Stimulated activated CD8-positive, alpha-beta memory T cell treated with anti-CD3 and anti-CD28 coated beads, Interleukin-15, amount 100 ng/mL, for 4 hours (primary cell): ENCODE measurements at regions not wholly inside any gene's neighbourhood (a gene's known extent, or its start where the extent isn't known, plus 50 kb on each side); places are given as distances from the start of the nearest gene placed in this dataset.
"Not testable (repeated sequence)": the region's sequence is repeated elsewhere in the genome, so short reads cannot be mapped to it uniquely, and the experiment has no call there.

ENCODE experiments used
- DNase-seq, 2 donors: peaks; one replicate each; pipeline ENCODE4 v3.0.0-alpha.2; 2020; ENCODE audit warnings: low read depth in 2 of 2

- DNase-seq: no peak
These were observed 134.6 kb upstream of the BOD1L1 start for GRCh38 chr4:13762130-13762529.

DNA sequence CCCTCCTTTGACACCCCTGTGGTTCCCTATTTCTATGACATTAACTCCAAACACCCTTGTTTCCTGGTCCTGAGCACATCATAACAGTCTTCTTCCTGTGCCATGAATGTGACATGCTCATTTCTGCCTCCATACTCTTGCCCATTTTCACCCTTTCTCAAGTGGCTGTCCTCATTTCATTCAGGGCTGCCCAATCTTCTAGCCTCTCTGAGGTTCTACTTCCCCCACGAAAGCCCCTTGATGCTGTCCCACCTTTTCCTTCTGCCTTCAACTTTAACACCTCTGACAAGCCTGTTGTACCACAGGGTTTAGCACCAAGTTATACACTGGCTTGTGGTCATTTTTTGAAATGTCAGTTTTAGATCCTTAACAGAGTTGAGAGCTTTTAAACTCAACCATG, 136.2 kb upstream of the BOD1L1 start:
- DNase-seq: no peak

DNA sequence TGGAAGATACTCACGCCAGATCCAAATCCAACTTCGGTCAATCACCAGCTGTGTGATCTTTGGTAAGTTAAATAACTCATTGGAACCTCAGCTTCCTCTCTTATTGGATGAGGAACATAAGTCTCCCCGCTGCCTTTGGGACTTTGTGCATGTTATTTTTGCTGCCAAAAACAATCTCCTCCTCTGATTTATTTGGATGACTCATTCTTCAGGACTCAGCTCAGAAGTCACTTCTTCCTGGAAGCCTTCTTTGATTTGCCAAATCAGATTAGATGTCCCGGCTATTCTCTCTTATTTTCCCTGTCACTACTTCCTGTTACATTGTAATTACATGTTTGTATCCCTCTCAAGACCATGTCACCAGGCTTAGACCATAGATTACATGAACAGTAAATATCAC, 138.0 kb upstream of the BOD1L1 start:
- no peak for DNase-seq

DNA sequence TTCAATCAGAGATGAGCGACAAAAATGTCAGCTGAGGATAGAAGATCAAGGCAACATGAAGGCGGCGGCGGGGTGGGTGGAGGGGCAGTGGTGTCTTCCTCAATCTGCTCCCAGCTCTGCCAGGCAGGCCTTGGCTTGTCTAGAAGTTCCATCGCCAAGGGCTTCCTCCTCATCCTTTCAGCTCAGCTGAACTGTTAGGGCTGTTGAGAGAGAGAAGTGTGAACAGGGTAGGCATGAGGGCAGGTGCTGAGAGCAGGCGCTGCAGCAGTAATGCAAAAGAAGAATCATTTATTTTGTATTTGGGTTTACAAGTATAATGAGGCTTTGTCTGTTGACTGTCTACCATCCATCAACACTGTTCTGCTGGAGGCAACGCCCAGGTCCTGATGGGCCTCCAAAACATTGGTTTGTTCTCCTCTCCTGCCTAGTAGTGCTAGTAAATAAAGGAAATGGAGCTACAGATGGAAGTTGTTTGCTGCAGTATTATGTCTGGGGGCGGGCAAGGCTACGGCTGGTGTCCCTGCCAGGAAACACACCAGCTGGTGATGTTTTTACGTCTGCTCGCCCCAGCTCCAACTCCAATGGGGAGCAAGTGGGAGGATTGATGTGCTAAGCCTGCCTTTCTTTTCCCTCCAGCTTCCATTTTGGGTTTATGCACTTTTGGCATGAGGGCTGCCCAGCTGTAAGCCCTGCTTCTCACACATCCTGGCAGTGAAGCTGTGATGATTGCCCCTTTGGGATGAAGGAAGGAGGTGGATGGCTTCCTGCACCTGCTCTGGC, 139.4 kb upstream of the BOD1L1 start:
- DNase-seq: no peak

GRCh38 chr4:13777341-13777740, 149.8 kb upstream of the BOD1L1 start:
- DNase-seq: no peak

DNA sequence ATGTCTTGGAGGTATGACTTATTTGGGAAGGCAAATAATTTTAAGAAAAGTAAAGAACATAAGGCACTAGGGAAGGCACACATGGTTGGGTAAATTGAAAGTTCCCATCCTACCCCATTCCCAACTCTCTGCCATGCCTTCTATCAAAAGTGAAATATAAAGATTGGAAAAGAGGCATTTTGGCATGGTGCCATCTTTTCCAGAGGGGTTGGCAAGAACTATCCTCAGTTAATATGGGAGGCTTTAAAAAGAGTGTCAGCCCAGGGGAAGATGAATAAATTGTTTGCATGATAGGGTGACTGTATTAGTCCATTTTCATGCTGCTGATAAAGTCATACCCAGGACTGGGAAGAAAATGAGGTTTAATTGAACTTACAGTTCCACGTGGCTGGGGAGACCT, 150.8 kb upstream of the BOD1L1 start:
- no peak for DNase-seq

GRCh38 chr4:13782231-13782630, 154.7 kb upstream of the BOD1L1 start:
- DNase-seq: no peak

DNA sequence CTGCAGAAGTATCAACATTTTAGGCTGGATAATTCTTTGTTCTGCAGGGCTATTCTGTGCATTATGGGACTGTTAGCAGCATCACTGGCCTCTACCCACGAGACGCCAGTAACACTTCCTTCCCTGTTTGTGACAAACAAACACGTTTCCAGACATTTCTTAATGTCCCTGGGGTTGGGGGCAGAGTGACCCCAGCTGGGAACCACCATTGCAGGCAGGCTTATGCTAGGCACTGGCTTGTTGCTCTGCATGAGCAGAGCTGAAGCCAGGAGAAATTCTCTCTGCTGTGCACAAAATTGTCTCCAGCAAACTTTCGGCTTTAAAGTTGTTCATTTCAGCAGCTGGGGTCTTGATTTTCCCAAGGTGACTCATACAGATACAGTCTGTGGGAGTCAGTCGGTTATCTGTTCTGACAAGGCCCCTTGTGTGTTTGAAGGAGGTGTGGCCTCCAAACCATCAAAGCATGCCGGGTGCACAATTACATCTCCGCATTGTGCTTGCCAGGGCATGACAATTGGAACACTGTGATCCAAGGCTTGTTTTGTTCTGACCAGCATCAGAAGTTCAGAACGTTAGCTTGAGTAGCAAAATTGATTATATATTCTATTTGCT, 156.4 kb upstream of the BOD1L1 start:
- no peak for DNase-seq

DNA sequence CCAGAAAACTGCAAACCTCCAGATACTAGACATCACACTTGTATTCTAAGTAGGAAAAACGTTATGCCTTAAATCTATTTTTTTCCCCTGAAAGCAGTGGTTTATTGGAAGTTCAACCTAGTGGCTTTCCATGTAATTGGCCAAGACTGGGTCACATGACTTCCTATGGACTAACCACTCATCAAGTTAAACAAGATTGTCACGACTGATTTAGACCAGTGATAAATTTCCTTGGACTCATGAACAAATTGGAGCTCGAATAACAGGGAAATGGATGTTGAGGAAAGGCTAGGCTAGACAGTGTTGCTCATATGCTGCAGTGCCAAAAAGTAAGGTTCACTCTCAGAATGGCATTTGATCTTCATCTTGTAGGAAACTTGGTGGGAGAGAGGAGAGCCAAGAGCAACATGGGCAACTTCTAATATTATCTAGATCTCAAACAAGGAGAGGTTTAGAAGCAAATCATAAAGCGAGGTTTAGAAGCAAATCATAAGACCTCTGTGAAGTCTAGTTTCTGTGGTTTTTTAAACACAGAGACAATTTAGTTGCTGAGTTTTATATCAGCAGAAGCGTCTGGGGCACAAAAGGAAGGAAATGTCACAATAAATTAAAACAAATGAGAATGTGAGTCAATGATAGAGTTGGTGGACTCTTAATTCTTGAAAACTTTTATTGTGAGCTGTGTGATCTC, 165.6 kb upstream of the BOD1L1 start:
- no peak for DNase-seq

- DNase-seq: no peak
These were observed 167.5 kb upstream of the BOD1L1 start for GRCh38 chr4:13794819-13795565.

GRCh38 chr4:13797061-13797460, 169.5 kb upstream of the BOD1L1 start:
- no peak for DNase-seq

DNA sequence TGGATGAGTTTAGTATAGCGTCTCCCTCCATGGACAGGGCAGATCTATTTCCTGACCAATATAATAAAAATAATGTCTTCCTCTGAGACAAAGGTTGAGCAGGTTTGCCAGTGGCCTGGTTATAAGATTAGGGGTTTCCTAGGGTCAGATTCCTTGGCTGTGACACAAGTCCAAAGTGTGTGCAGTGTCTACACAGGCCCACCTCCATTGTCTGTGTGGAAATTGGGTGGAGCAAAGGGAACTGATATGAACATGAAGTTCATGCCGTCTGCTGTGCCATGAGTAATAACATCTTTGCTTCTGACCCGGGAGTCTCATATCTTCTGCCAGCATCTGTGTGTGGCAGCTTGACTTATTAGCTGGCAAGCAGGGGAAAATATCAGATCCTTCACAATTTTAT, 187.7 kb upstream of the BOD1L1 start:
- no peak for DNase-seq

DNA sequence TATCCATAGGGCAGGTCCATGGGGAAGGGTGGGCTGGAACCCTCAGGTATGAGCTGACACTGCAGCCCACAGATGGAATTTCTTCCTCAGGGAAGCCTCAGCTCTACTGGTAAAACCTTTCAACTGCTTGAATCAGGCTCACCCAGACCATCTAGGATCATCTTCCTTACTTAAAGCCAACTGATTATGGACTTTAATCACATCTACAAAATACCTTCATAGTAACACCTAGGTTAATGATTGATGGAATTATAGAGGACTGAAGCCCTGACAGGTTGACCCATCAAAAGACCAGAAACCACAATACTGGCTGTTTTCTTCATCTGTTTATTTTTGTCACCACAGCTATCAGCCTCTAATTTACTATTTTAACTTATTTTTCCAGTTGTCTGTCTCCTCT, 188.9 kb upstream of the BOD1L1 start:
- DNase-seq: no peak

DNA sequence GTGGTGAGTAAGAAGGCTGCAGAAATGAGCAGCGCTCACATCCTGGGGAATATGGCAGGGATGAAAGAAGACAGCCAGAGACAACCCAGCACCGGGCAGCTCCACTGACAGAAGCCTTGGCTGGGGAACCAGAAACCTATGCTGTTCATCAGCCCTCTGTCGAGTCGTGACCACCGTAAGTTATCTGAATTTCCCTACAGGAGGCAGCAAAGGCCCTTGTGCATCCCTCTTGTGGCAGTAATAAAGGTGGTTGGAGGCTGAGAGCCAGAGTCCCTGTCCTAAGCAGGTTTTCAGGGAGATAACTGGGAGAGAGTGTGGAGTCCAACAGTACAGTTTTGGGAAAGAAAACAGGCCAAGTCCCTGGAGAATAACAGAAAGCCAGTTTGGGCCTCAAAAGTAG, 194.0 kb upstream of the BOD1L1 start:
- DNase-seq: no peak

GRCh38 chr4:13825822-13826221, 198.3 kb upstream of the BOD1L1 start:
- DNase-seq: not testable (repeated sequence)

GRCh38 chr4:13829457-13829856, 201.9 kb upstream of the BOD1L1 start:
- DNase-seq: no peak

DNA sequence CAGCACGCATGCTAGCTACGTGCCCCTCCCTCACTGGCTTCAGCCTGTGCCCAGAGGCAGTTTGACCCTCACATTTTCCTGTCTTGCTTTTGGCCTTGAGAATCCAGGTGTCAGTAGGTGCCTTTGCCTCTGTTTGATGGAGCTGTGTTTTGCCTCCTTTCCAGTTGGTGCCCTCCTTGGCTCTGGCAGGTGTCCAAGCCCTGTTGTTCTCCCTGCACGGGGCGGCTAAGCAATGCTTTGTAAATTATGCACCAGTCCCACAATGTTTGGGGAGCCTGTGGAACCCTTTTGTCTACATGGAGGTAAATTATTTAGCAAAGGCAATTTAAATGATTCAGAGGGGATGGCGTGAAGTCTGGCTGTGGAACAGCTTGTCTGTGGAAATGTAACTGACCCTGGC, 202.9 kb upstream of the BOD1L1 start:
- no peak for DNase-seq

DNA sequence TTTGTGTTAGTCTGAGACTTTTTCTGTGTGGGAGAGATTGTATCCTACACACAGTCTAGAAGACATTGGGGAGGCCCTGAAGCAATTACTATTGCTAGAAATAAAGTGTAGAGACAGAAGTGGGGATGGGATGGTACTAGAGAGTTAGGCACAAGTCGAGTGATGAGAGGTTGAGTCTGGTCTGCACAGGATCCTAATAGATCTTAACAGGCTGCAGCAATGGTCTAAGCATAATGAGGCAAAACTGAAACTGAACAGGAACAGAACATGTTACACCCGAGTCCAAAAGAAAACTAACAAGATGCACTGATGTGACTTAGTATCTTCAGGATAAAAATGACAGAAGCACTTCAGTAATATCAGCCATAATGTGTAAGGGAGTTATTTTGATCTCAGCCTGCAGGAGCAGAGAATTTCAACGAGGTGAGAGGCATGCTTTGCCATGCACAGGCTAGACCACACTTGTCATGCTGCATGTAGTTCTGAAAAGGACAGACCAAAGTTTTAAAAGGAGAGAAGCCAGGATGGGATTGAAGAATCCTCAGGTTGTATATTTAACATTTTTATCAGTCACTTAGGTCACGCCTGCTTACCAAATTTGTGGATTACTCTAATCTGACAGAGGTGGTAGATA, 205.8 kb upstream of the BOD1L1 start:
- DNase-seq: no peak

DNA sequence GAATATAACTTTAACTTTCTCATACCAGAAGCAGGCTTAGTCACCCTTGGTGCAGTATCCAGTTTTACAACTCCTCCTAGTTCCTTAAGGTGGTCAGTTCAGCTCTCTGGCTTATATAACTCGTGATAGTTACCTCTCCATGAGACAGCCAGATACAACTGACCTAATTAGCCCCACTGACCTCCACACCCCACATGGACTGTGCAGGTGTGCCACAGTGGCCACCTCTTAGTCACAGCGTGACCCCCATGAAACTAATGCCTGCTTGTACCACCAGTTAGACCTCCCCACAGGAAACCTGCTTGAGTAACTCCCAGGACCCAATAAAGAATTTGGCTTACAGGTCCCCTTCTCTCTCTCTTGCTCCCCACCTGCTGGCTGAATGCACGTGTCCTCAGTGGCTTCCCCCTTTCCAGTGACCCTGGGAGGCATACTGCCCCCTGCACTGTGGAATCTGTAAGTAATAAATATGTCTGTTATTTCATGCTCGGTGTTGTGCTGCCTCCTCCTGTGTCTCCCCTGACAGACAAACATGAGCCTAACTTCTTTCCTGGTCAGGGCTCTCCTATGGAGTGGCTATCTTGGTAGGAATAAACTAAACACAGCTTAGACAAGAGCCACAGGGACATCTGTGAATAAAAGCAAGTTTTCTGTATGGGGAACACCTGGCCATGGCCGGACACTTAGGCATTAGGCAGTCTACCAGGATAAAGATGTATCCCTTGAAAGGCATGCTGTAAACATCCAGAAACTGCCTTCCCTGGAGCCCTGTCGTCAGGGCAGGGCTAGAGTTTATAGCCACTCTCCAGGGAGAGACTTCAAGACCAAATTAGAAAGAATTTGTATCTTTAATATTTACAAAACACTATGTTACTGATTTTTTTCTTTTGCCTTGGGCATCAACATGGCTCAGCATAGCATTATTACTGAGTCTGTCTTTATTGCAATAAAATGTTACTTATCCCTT, 209.7 kb upstream of the BOD1L1 start:
- no peak for DNase-seq

DNA sequence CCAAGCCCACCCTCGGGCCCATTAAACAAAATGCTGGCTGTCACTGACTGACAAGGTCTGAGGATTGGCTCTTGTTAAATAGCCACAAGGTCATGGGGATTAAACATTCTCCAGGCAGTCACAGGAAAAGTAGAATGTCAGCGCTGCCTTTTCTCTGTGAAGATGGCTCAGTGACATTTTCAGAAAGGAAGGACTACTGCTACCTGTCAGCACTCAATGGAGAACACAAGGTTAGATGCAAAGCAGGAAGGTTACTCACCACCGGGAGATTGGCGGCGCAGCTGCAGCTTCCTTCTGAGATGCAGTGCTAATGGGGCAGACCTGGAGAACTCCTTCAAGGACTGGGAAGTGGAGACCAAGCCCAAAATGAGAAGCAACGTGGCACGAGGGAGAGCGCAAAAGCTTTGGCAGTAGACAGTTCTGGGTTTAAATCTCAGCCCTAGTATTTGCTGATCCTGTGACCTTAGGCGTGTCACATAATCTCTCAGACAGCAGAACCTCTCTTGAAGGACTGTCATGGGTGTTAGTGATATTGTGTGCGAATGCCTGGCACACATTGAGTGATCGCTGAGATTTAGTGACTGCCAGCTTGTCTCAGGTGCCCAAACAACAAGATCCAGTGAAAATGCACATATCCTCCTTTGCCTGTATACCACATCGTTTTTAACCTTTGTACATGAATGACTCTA, 213.1 kb upstream of the BOD1L1 start:
- DNase-seq: no peak
